ENCODE measurements at regions not wholly inside any gene's neighbourhood (a gene's known extent, or its start where the extent isn't known, plus 50 kb on each side); places are given as distances from the start of the nearest gene placed in this dataset.

- H4K20me1 ChIP-seq (replicated peaks in 1 of 2; ENCODE audit: control insufficient read depth in 1 of 2, insufficient read depth in 2 of 2, low read length in 2 of 2) = no peaks in the 10 kb centered on the region
- no peak overlapping the region for H2BK12ac ChIP-seq (ENCODE audit: low read depth, low read length)
- no peak overlapping the region for H3K14ac ChIP-seq (ENCODE audit: insufficient read length)
- no peak overlapping the region for H2AK5ac ChIP-seq (ENCODE audit: low read depth, low read length)
- no peaks in the 10 kb centered on the region for H3K79me1 ChIP-seq (ENCODE audit: low read depth, low read length)
- no peaks in the 10 kb centered on the region for H3K27me3 ChIP-seq (replicated peaks in 1 of 4; ENCODE audit: control insufficient read depth in 3 of 4, extremely low read depth in 1 of 4, insufficient read depth in 3 of 4, low read length in 3 of 4)
- no peak overlapping the region for H2BK20ac ChIP-seq (ENCODE audit: low read length)
- no peak overlapping the region for H4K5ac ChIP-seq (ENCODE audit: insufficient read length, low read depth, low read length)
- peaks cover 0 to 3% (median 0%) of the 10 kb centered on the region in 4 experiments; a peak in 1 of 7 replicates for H3K4me1 ChIP-seq (replicated peaks in 1 of 4; ENCODE audit: control insufficient read depth in 3 of 4, insufficient read depth in 4 of 4, low read length in 3 of 4)
- no peak overlapping the region for H2BK15ac ChIP-seq (ENCODE audit: low read length)
- H3K9me3 ChIP-seq (ENCODE audit: insufficient read depth in 2 of 2, low read depth in 1 of 2, low read length in 1 of 2) = peaks cover 0 to 2% of the 10 kb centered on the region in 2 experiments; a peak in 1 of 4 replicates
- H4K8ac ChIP-seq (ENCODE audit: extremely low read depth, insufficient read depth, low read length) = no peak overlapping the region
- no peak overlapping the region for H3K23ac ChIP-seq (ENCODE audit: insufficient read length)
- DNase-seq (ENCODE audit: low read depth in 1 of 2, low spot score in 2 of 2) = peak in 1 of 2 experiments; percentile 59
- no peak overlapping the region for H2BK120ac ChIP-seq (replicated peaks; ENCODE audit: low read depth, low read length)
- no peak overlapping the region for H4K91ac ChIP-seq (replicated peaks; ENCODE audit: insufficient read length, low read length)
- H2AFZ ChIP-seq (ENCODE audit: low read length) = no peak overlapping the region
- TF ChIP-seq RXRA (IDR thresholded peaks at IDR 0.05; ENCODE audit: insufficient read depth, low read depth, low read length) = no peak
- no peak for TF ChIP-seq SUZ12 (IDR thresholded peaks at IDR 0.05; ENCODE audit: low read length)
- peak in 2 of 3 experiments; percentile 62 to 67; a peak in 3 of 4 replicates for TF ChIP-seq CTCF (IDR thresholded peaks at IDR 0.05; ENCODE audit: control extremely low read depth in 1 of 3, insufficient read depth in 1 of 3, low read depth in 1 of 3, low read length in 3 of 3)
- TF ChIP-seq SIRT6 (IDR thresholded peaks at IDR 0.05; ENCODE audit: low read length) = no peak
- TF ChIP-seq RAD21 (IDR thresholded peaks at IDR 0.05 in 1 of 2, conservative IDR thresholded peaks at IDR 0.05 in 1 of 2; ENCODE audit: low read depth in 2 of 2, low read length in 2 of 2) = peak; percentile 74 to 80
- TF ChIP-seq POLR2AphosphoS5 (IDR thresholded peaks at IDR 0.05; ENCODE audit: low read depth, low read length) = no peak
- no peak for TF ChIP-seq ATF2 (IDR thresholded peaks at IDR 0.05; ENCODE audit: low read length)
- no peak for TF ChIP-seq TAF7 (optimal IDR thresholded peaks at IDR 0.05; ENCODE audit: borderline replicate concordance, low read depth, low read length)
- no peak for TF ChIP-seq CBX5 (IDR thresholded peaks at IDR 0.05; ENCODE audit: low read depth, low read length)
- TF ChIP-seq YY1 (IDR thresholded peaks at IDR 0.05; ENCODE audit: low read depth, low read length) = no peak
- H3K23me2 ChIP-seq (ENCODE audit: low read depth, low read length) = no peaks in the 10 kb centered on the region
- ChIA-PET CTCF (ENCODE audit: partially characterized antibody) (interaction anchor here (0.5 to 3.7 kb wide), 27 partner anchors 9 to 969 kb away, joined by 3 to 17 read pairs (median 4); no protein-coding TSS in a partner anchor), POLR2A (ENCODE audit: partially characterized antibody) (no interaction called here)
- no peak overlapping the region for H3K4ac ChIP-seq (replicated peaks; ENCODE audit: insufficient read length, low read depth, low read length)
- no peak for FAIRE-seq
- H3K4me2 ChIP-seq (ENCODE audit: insufficient read depth in 1 of 2, low read depth in 2 of 2, low read length in 2 of 2) = no peak overlapping the region
- no peak overlapping the region for H2BK5ac ChIP-seq (ENCODE audit: low read depth, low read length)
- no peak overlapping the region for H3K56ac ChIP-seq (replicated peaks; ENCODE audit: insufficient read length, low read depth, low read length)
- H3K18ac ChIP-seq (ENCODE audit: extremely low read depth, low read length) = no peak overlapping the region
- no peak overlapping the region for H3K9ac ChIP-seq (replicated peaks in 1 of 4; ENCODE audit: extremely low read depth in 1 of 4, low read depth in 3 of 4, low read length in 3 of 4)
- H3K27ac ChIP-seq (ENCODE audit: low read depth, low read length) = no peak overlapping the region
- WGBS, 2 experiments (ENCODE audit: extremely low coverage in 1 of 2, insufficient coverage in 1 of 2, insufficient read length in 1 of 2, insufficient replicate concordance in 2 of 2, low coverage in 1 of 2, low lambda C conversion rate in 2 of 2, missing lambda C conversion rate in 1 of 2) = 67% methylated on average over 5 of the region's 5 CpGs; no CpG with 5 or more reads in 1 of the 2 experiments
- no peak overlapping the region for H3K4me3 ChIP-seq (ENCODE audit: extremely low read depth in 1 of 4, insufficient read depth in 2 of 4, low read depth in 3 of 4, low read length in 4 of 4)
- H3K36me3 ChIP-seq (ENCODE audit: control insufficient read depth in 2 of 4, insufficient read depth in 4 of 4, low read length in 3 of 4) = no peaks in the 10 kb centered on the region
- no peaks in the 10 kb centered on the region for H3K79me2 ChIP-seq (ENCODE audit: control insufficient read depth in 1 of 2, insufficient read depth in 2 of 2, low read length in 2 of 2)
These were observed 140.7 kb upstream of the BMP2 start for GRCh38 chr20:6626805-6627204.
